Panc1 (cell line): ENCODE measurements at regions not wholly inside any gene's neighbourhood (a gene's known extent, or its start where the extent isn't known, plus 50 kb on each side); places are given as distances from the start of the nearest gene placed in this dataset.

ENCODE experiments used
- ATAC-seq: fragments of 200-7000 bp; cut with Tn5 transposase; 2 replicates; pipeline ENCODE4 v1.9.1; 2020; ENCODE audit warnings: mild to moderate bottlenecking, moderate library complexity
- BruUV-seq: library from RNA; stranded (reverse); fragments of 400-500 nt; replicated peaks from 2 replicates; lab custom pipeline; 2021; lab: Mats Ljungman, UMichigan
- CTCF ChIA-PET: fragments of 300-600 bp; sonication (Branson Sonifier 250); formaldehyde crosslinking; loops from one replicate; lab custom pipeline; 2022; ENCODE audit warnings: antibody characterized with exemption; lab: Charles Lee
- POLR2A ChIA-PET: fragments of 300-600 bp; sonication (Branson Sonifier 250); formaldehyde crosslinking; loops from one replicate; lab custom pipeline; 2022; ENCODE audit warnings: antibody characterized with exemption; lab: Charles Lee
- DNase-seq: peaks from one replicate; pipeline ENCODE4 v3.0.0-alpha.2; 2010; ENCODE audit warnings: low read depth, low spot score
- H3K27ac ChIP-seq: 2 replicates; pipeline ENCODE4 v1.5.1; 2011; ENCODE audit warnings: mild to moderate bottlenecking, low read length, inconsistent platforms
- H3K27me3 ChIP-seq: fragments of 200-500 bp; sonication (Bioruptor generic); 2 replicates; pipeline ENCODE4 v1.6.0; 2014; ENCODE audit warnings: low read length, inconsistent platforms; ENCODE audit not compliant: control insufficient read depth, insufficient read depth
- H3K36me3 ChIP-seq: fragments of 200-500 bp; sonication (Bioruptor generic); 2 replicates; pipeline ENCODE4 v1.5.1; 2014; ENCODE audit warnings: inconsistent platforms, mild to moderate bottlenecking, low read length, moderate library complexity; ENCODE audit not compliant: control insufficient read depth, insufficient read depth
- H3K4me1 ChIP-seq: 2 replicates; pipeline ENCODE4 v1.5.1; 2011; ENCODE audit warnings: inconsistent platforms, mild to moderate bottlenecking, low read length, moderate library complexity; ENCODE audit not compliant: control insufficient read depth, insufficient read depth
- H3K4me3 ChIP-seq, 2 experiments: 2 replicates each; pipeline ENCODE4 v1.5.1; 2011 to 2012; ENCODE audit warnings: low read depth in 2 of 2, low read length in 2 of 2, mild to moderate bottlenecking in 2 of 2, inconsistent platforms in 1 of 2, moderate library complexity in 1 of 2
- H3K9me3 ChIP-seq: fragments of 200-500 bp; sonication (Bioruptor generic); 2 replicates; pipeline ENCODE4 v1.5.1; 2014; ENCODE audit warnings: low read depth, mild to moderate bottlenecking, inconsistent platforms, low read length, moderate library complexity; ENCODE audit not compliant: control insufficient read depth, insufficient read depth
- CTCF ChIP-seq: fragments of 450-650 bp; IDR thresholded peaks from 2 replicates; pipeline ENCODE4 v1.5.1; 2017; ENCODE audit warnings: mild to moderate bottlenecking
- POLR2AphosphoS5 ChIP-seq: IDR thresholded peaks from 2 replicates; pipeline ENCODE4 v1.6.1; 2012; ENCODE audit warnings: mild to moderate bottlenecking, low read depth, low read length, moderate library complexity
- REST ChIP-seq, 2 experiments: IDR thresholded peaks; 2 replicates each; pipeline ENCODE4 v1.6.1; 2011 to 2012; ENCODE audit warnings: low read depth in 2 of 2, control low read depth in 1 of 2, low read length in 1 of 2, mild to moderate bottlenecking in 1 of 2, moderate library complexity in 1 of 2; ENCODE audit not compliant: insufficient read depth in 1 of 2
- SIN3A ChIP-seq: IDR thresholded peaks from 2 replicates; pipeline ENCODE4 v1.6.1; 2012; ENCODE audit warnings: low read depth, mild to moderate bottlenecking, low read length, moderate library complexity, borderline replicate concordance; ENCODE audit not compliant: insufficient read depth
- TCF7L2 ChIP-seq: IDR thresholded peaks from 2 replicates; pipeline ENCODE4 v1.6.1; 2011; ENCODE audit warnings: mild to moderate bottlenecking, low read depth, low read length, inconsistent platforms
- in situ Hi-C: cut with HindIII; loops from 2 replicates; pipeline ENCODE4 v1.10.0; 2016; ENCODE audit warnings: low sequenced_read_pairs, low pct_unique_long_range_greater_than_20kb
- intact Hi-C: fragments of 100-400 bp; cut with micrococcal nuclease; formaldehyde crosslinking; loops from one replicate; pipeline ENCODE4 v1.10.0; 2022; ENCODE audit not compliant: unreplicated experiment

- no peaks in the 10 kb centered on the region for H3K9me3 ChIP-seq
- H3K36me3 ChIP-seq = no peaks in the 10 kb centered on the region
- in situ Hi-C loops = no loop called here
- BruUV-seq = no TSS peak
- H3K27ac ChIP-seq = no peak overlapping the region
- no peak for DNase-seq
- no peaks in the 10 kb centered on the region for H3K27me3 ChIP-seq
- ChIA-PET CTCF (no interaction called here), POLR2A (no interaction called here)
- TF ChIP-seq CTCF = no peak
- TF ChIP-seq SIN3A = no peak
- TF ChIP-seq REST (IDR thresholded peaks at IDR 0.05; ENCODE audit: insufficient read depth in 1 of 2, low read depth in 2 of 2, low read length in 1 of 2) = no peak
- TF ChIP-seq POLR2AphosphoS5 = no peak
- TF ChIP-seq TCF7L2 = no peak
- H3K4me1 ChIP-seq = no peaks in the 10 kb centered on the region
- H3K4me3 ChIP-seq = no peak overlapping the region
- no peak for ATAC-seq
- intact Hi-C loops = no loop called here
These were observed 248.6 kb upstream of the SLITRK3 start for GRCh38 chr3:165444745-165445144.

DNA sequence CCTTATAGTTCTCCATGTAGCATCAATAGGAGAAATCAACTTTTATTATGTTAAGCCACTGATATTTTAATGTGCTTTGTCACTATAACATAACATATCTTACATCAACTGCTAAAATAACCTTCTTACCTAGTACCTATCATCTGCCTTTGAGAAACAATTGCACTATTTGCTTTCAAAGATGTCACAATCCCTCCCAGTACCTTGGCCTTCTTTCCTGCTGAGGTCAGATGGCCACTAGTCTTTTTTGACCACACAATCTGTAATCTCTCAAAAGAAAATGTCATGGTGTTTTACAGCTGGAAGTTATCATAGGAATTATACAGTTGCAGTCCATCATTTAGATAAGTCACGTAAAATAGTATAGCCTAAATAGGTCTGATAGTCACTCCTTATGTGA, 247.5 kb upstream of the SLITRK3 start:
- no peak overlapping the region for H3K4me3 ChIP-seq
- no peaks in the 10 kb centered on the region for H3K27me3 ChIP-seq
- H3K9me3 ChIP-seq = no peaks in the 10 kb centered on the region
- intact Hi-C loops = no loop called here
- in situ Hi-C loops = no loop called here
- ChIA-PET CTCF (no interaction called here), POLR2A (no interaction called here)
- no peaks in the 10 kb centered on the region for H3K4me1 ChIP-seq
- TF ChIP-seq CTCF (no peak), SIN3A (no peak), POLR2AphosphoS5 (no peak), TCF7L2 (no peak), REST (IDR thresholded peaks at IDR 0.05; ENCODE audit: insufficient read depth in 1 of 2, low read depth in 2 of 2, low read length in 1 of 2) (no peak)
- H3K36me3 ChIP-seq = no peaks in the 10 kb centered on the region
- BruUV-seq = no TSS peak
- H3K27ac ChIP-seq = no peak overlapping the region
- DNase-seq = no peak
- no peak for ATAC-seq
